Endothelial cell of umbilical vein (primary cell): ENCODE measurements at regions not wholly inside any gene's neighbourhood (a gene's known extent, or its start where the extent isn't known, plus 50 kb on each side); places are given as distances from the start of the nearest gene placed in this dataset.

Experiments
- BruUV-seq: library from RNA; stranded (reverse); fragments of 400-500 nt; replicated peaks from 2 replicates; lab custom pipeline; 2021; lab: Mats Ljungman, UMichigan
- CTCF ChIA-PET: fragments of 300-600, 350-600 bp; sonication (Branson Sonifier 250); formaldehyde crosslinking; loops from one replicate; lab custom pipeline; 2021; ENCODE audit warnings: antibody characterized with exemption, inconsistent platforms; lab: Charles Lee
- POLR2A ChIA-PET: fragments of 300-600, 350-600 bp; sonication (Branson Sonifier 250); formaldehyde crosslinking; loops from one replicate; lab custom pipeline; 2021; ENCODE audit warnings: antibody characterized with exemption, inconsistent platforms; lab: Charles Lee
- DNase-seq: peaks from one replicate; pipeline ENCODE4 v3.0.0-alpha.2; 2011; ENCODE audit warnings: low read depth, low spot score
- FAIRE-seq: peaks from 2 replicates; lab custom pipeline; 2011; peaks lifted over from hg19 to GRCh38; lab: Jason Lieb, UNC
- H2AFZ ChIP-seq: 2 replicates; pipeline ENCODE4 v1.6.0; 2012; ENCODE audit warnings: low read depth, low read length, control low read depth, inconsistent platforms
- H3K27ac ChIP-seq: 2 replicates; pipeline ENCODE4 v1.5.1; 2011; ENCODE audit warnings: low read depth, mild to moderate bottlenecking, control low read depth, low read length, moderate library complexity; ENCODE audit not compliant: insufficient read depth
- H3K27me3 ChIP-seq, 2 experiments: 2 replicates each; pipeline versions ENCODE4 v1.6.0 to v1.6.1; 2011; ENCODE audit warnings: low read length in 2 of 2, mixed read lengths in 1 of 2; ENCODE audit not compliant: control insufficient read depth in 2 of 2, insufficient read depth in 2 of 2
- H3K36me3 ChIP-seq, 2 experiments: 2 replicates in 1 of 2; 3 replicates in 1 of 2; pipeline ENCODE4 v1.5.1; 2011; ENCODE audit warnings: low read length in 2 of 2, mild to moderate bottlenecking in 1 of 2, moderate library complexity in 1 of 2; ENCODE audit not compliant: control insufficient read depth in 2 of 2, insufficient read depth in 2 of 2; ENCODE audit errors: extremely low read depth in 1 of 2
- H3K4me1 ChIP-seq: 3 replicates; pipeline ENCODE4 v1.5.1; 2011; ENCODE audit warnings: mild to moderate bottlenecking, low read length; ENCODE audit not compliant: control insufficient read depth, insufficient read depth; ENCODE audit errors: extremely low read depth
- H3K4me2 ChIP-seq: 2 replicates; pipeline ENCODE4 v1.6.1; 2011; ENCODE audit warnings: low read length, control low read depth, mixed read lengths; ENCODE audit not compliant: insufficient read depth
- H3K4me3 ChIP-seq, 3 experiments: fragments of 200-600 bp in 1 of 3; sonication (generic), shearing (Covaris generic) in 1 of 3; replicated peaks in 1 of 3; 2 replicates each; pipeline ENCODE4 v1.5.1; 2011 to 2016; ENCODE audit warnings: control low read depth in 3 of 3, low read length in 3 of 3, mild to moderate bottlenecking in 2 of 3, inconsistent platforms in 1 of 3, low read depth in 1 of 3, moderate library complexity in 1 of 3; ENCODE audit not compliant: insufficient read depth in 1 of 3
- H3K79me2 ChIP-seq: 2 replicates; pipeline ENCODE4 v1.6.0; 2012; ENCODE audit warnings: low read length, inconsistent platforms; ENCODE audit not compliant: control insufficient read depth, insufficient read depth
- H3K9ac ChIP-seq: replicated peaks from 2 replicates; pipeline ENCODE3; 2011; ENCODE audit warnings: low read length, control low read depth; ENCODE audit not compliant: insufficient read depth; ENCODE audit errors: extremely low read depth
- H3K9me1 ChIP-seq: replicated peaks from 3 replicates; pipeline ENCODE4 v1.6.0; 2011; ENCODE audit warnings: mild to moderate bottlenecking, low read length; ENCODE audit not compliant: control insufficient read depth, insufficient read depth; ENCODE audit errors: extremely low read depth
- H3K9me3 ChIP-seq: replicated peaks from 2 replicates; pipeline ENCODE4 v1.5.1; 2012; ENCODE audit warnings: low read length, inconsistent platforms; ENCODE audit not compliant: control insufficient read depth, insufficient read depth
- H4K20me1 ChIP-seq: replicated peaks from 2 replicates; pipeline ENCODE3; 2011; ENCODE audit warnings: mild to moderate bottlenecking, low read length; ENCODE audit not compliant: control insufficient read depth, insufficient read depth; ENCODE audit errors: extremely low read depth
- CTCF ChIP-seq, 2 donors: IDR thresholded peaks; 1 replicate in 1 of 2; 2 replicates in 1 of 2; pipeline ENCODE4 v1.5.1; 2011; ENCODE audit warnings: low read length in 2 of 2, mild to moderate bottlenecking in 2 of 2, moderate library complexity in 2 of 2, control low read depth in 1 of 2, inconsistent platforms in 1 of 2, low read depth in 1 of 2; ENCODE audit not compliant: insufficient read depth in 1 of 2; ENCODE audit errors: extremely low read depth in 1 of 2
- EZH2 ChIP-seq: IDR thresholded peaks from 2 replicates; pipeline ENCODE4 v1.6.1; 2012; ENCODE audit warnings: borderline replicate concordance, low read depth, mild to moderate bottlenecking, moderate library complexity, low read length, inconsistent platforms; ENCODE audit not compliant: severe bottlenecking
- FOS ChIP-seq: IDR thresholded peaks from 2 replicates; pipeline ENCODE4 v1.6.1; 2011; ENCODE audit warnings: mild to moderate bottlenecking, low read length, moderate library complexity, borderline replicate concordance; ENCODE audit not compliant: insufficient read depth
- JUN ChIP-seq: IDR thresholded peaks from 2 replicates; pipeline ENCODE4 v1.6.1; 2011; ENCODE audit warnings: borderline replicate concordance, low read depth; ENCODE audit not compliant: insufficient read length, insufficient read depth
- MAX ChIP-seq: IDR thresholded peaks from 2 replicates; pipeline ENCODE4 v1.6.1; 2011; ENCODE audit not compliant: insufficient read depth, insufficient read length
- MYC ChIP-seq: IDR thresholded peaks from one replicate; pipeline ENCODE4 v1.6.1; 2011; ENCODE audit warnings: mild to moderate bottlenecking, low read depth, low read length
- POLR2A ChIP-seq: IDR thresholded peaks from 2 replicates; pipeline ENCODE4 v1.6.1; 2012; ENCODE audit warnings: low read depth, mild to moderate bottlenecking, control low read depth, low read length
- POLR2AphosphoS5 ChIP-seq: IDR thresholded peaks from 2 replicates; pipeline ENCODE4 v1.6.1; 2012; ENCODE audit warnings: low read depth, mild to moderate bottlenecking, control low read depth, low read length, moderate library complexity; ENCODE audit not compliant: insufficient read depth
- dilution Hi-C: fragments of 300-500 bp; cut with MboI; formaldehyde crosslinking; loops from one replicate; pipeline ENCODE4 v1.15.0; 2019; ENCODE audit warnings: low sequenced_read_pairs; ENCODE audit not compliant: extremely low pct_ligation_motif_present
- intact Hi-C: fragments of 100-400 bp; cut with micrococcal nuclease; formaldehyde crosslinking; loops from one replicate; pipeline ENCODE4 v1.10.0; 2022

- Histone ChIP-seq H2AFZ (no peak overlapping the region), H3K79me2 (no peaks in the 10 kb centered on the region), H3K9ac (no peak overlapping the region), H3K36me3 (no peaks in the 10 kb centered on the region), H4K20me1 (no peaks in the 10 kb centered on the region), H3K4me2 (no peak overlapping the region), H3K4me1 (no peaks in the 10 kb centered on the region), H3K9me1 (no peaks in the 10 kb centered on the region), H3K9me3 (no peaks in the 10 kb centered on the region), H3K4me3 (no peak overlapping the region), H3K27me3 (no peaks in the 10 kb centered on the region), H3K27ac (no peak overlapping the region)
- FAIRE-seq (no peak), DNase-seq (peak; percentile 14)
- dilution Hi-C loops (no loop called here), intact Hi-C loops (no loop called here)
- ChIA-PET POLR2A (no interaction called here), CTCF (interaction anchor here (1.7 to 2.4 kb wide), 2 partner anchors 159 to 176 kb away, joined by 4 to 10 read pairs; no protein-coding TSS in a partner anchor)
- BruUV-seq = no TSS peak
- peak in 1 of 2 donors; percentile 5 for TF ChIP-seq CTCF (IDR thresholded peaks at IDR 0.05; ENCODE audit: extremely low read depth in 1 of 2, insufficient read depth in 1 of 2, low read depth in 1 of 2, low read length in 2 of 2)
- TF ChIP-seq POLR2A = no peak
Measured at GRCh38 chr19:33953592-33953991, 156.9 kb downstream of the KCTD15 start.

GRCh38 chr19:33954686-33955085 lies 158.0 kb downstream of the KCTD15 start:
- CTCF ChIA-PET = interaction anchor here (1.6 to 1.7 kb wide), 2 partner anchors 160 to 177 kb away, joined by 4 to 6 read pairs; no protein-coding TSS in a partner anchor

More at GRCh38 chr19:33954686-33955085, 158.0 kb downstream of the KCTD15 start:
- Histone ChIP-seq H3K27me3 (no peaks in the 10 kb centered on the region), H4K20me1 (no peaks in the 10 kb centered on the region), H2AFZ (no peak overlapping the region), H3K4me1 (no peaks in the 10 kb centered on the region), H3K4me2 (no peak overlapping the region), H3K79me2 (no peaks in the 10 kb centered on the region), H3K27ac (no peak overlapping the region), H3K9me1 (no peaks in the 10 kb centered on the region), H3K36me3 (no peaks in the 10 kb centered on the region), H3K4me3 (no peak overlapping the region), H3K9me3 (no peaks in the 10 kb centered on the region), H3K9ac (no peak overlapping the region)
- dilution Hi-C loops = no loop called here
- intact Hi-C loops = no loop called here
- POLR2A ChIA-PET = no interaction called here
- FAIRE-seq = no peak
- TF ChIP-seq POLR2AphosphoS5 = no peak
- no peak for TF ChIP-seq EZH2
- no peak for TF ChIP-seq POLR2A
- no peak for TF ChIP-seq CTCF (IDR thresholded peaks at IDR 0.05; ENCODE audit: extremely low read depth in 1 of 2, insufficient read depth in 1 of 2, low read depth in 1 of 2, low read length in 2 of 2)
- TF ChIP-seq JUN = no peak
- TF ChIP-seq MYC = no peak
- no peak for TF ChIP-seq FOS
- no peak for TF ChIP-seq MAX
- DNase-seq = no peak
- BruUV-seq = no TSS peak
